HG02588 (cell line): ENCODE measurements at regions not wholly inside any gene's neighbourhood (a gene's known extent, or its start where the extent isn't known, plus 50 kb on each side); places are given as distances from the start of the nearest gene placed in this dataset.

Experiments
- ATAC-seq: cut with Tn5 transposase; IDR thresholded peaks from one replicate; pipeline ENCODE4 v1.9.1; 2021; ENCODE audit warnings: mild to moderate bottlenecking, moderate library complexity; ENCODE audit not compliant: unreplicated experiment

DNA sequence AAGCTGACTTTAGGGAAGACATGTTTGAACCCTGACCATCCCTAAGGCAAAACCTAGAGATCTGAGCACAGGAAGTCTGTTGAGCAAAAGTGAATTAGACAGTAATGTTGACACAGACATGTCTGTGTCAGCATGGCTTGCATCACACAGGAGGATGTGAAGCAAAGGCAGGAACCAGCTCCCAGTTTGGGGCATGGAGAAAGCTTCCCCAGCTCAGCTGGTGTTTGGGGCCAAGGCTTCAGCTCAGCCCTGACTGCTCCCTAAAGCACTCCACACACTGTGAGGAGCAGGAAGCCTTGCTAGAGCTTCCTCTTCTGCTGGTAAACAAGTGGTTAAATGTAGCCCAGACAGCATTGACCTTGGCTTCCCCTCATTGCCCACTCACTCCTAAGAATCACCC is 153.8 kb upstream of the UBL3 start:
- ATAC-seq = no peak

- no peak for ATAC-seq
These were observed 152.2 kb upstream of the UBL3 start for GRCh38 chr13:30002577-30002976.

DNA sequence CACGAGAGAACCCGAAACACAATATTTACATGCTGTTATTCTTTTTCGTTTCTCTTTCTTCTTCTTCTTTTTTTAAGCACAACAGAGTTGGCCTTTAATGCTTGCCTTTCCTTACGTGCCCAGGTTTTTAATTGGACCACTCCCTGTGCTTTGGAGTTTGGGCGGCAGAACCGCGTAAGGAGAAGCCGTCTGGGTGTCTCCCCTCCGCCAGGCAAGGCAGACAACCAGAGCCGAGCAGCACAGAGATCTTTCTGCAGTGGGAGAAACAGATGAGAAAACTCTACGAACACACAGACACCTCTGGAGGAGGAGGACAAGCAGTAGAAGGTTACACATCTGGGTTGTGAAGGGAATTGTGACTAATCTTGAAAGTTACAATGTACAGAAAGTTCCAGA is 150.0 kb upstream of the UBL3 start:
- no peak for ATAC-seq

DNA sequence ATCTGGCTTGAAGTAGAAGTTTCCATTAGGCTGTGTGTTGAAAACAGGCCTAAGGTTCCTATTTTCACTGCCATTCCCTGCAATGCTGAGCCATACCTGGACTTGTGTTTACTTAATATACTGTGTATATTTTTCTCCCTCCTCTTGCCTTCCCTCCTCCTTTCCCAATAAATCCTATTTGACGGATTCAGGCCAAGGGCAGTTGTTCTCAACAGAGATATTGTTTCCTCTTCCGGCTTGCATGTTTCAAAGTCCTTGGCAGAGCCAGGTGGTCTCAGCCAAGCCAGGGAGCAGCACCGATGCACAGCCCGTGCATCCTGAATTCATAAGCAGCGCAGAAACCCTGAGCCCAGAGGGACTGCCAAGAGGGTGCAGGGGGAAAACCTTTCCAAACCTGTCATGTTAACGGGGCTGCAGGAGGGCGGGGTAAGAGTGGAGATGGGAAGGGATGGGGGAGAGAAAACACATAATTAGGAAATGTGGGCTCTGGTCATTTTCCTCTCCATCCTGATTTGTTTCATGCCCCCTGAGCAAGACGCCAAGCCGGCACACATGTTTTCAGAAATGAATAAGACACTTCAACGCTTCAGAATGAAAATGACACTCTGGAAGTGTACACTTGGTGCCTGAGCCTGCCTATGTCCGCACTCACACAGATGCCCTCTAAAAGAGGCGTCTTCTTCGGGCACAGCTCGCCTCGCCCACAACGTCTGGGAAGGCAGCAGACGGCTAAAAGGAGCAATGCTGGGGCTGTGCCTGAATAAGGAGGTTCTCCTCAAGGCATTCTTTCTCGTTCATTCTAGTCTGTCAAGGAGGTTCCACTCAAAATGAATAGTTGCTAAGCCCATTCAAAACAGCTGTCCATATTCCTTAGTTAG is 149.3 kb upstream of the UBL3 start:
- no peak for ATAC-seq

- ATAC-seq = no peak
These were observed 145.9 kb upstream of the UBL3 start for GRCh38 chr13:29996316-29996715.

DNA sequence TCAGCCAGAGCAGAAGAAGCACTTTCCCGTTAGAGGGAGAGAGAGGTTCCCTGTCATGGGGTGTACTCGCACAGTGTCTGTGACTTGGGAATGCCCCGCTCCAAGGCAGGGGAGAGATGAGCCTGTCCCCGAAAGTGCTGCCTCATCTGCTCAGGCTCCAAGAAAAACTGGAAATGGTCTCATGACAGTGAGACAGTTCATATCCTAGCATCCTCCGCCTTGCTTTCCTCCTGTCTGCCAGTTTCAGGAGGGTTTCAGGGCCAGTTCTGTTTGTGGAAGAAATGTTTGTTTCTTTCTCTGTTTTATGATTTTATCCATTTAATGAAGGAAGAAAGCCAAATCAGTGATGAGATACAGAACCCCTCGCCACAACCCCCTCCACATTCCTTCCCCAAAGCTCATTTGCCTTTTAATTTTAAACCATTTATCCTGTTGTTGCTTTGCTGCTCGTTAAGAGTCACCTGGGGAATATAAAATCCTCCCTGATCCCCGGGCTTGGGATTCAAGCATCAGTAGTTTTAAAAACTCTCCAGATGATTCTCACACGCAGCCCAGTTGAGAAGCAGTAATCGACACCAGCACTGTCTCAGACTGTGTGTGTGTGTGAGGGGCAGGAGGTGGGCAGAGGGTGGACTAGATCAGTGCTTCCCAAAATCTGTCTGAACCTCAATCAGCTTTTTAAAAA is 144.6 kb upstream of the UBL3 start:
- no peak for ATAC-seq

- ATAC-seq = no peak
These were observed 143.5 kb upstream of the UBL3 start for GRCh38 chr13:29993716-29994488.

DNA sequence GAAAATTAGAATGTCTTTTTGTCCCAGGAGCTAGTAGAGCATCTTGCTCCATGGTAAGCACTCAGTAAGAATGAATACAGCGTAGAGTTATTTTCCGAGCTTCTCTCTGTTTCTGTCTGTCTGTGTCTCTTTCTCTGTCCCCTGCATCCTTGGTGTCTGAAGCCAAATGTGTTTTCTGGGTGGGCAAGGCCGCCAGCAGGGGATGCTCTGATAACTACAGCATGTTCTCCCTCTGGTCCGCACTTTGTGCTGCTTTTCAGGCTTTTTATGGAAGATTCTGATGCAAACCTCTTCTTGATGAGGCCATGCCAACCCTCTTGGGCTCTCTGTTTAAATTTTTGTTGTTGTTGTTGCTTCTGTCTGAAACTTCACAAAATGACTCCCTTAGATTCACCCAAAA is 142.8 kb upstream of the UBL3 start:
- no peak for ATAC-seq

- ATAC-seq = no peak
These were observed 140.9 kb upstream of the UBL3 start for GRCh38 chr13:29991343-29991742.

DNA sequence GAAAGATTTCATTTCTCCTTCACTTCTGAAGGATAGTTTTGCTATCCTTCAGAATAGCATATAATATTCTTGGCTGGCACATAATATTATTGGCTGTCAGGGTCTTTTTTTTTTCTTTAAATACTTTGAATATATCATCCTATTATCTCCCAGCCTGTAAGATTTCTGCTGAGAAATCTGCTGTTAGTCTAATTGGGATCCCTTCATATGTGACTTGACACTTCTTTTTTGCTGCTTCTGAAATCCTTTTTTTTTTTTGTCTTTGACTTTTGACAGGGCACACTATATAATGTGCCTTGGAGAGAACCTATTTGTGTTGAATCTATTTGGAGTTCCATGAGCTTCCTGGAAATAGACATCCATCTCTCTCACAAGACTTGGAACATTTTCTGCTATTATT is 136.9 kb upstream of the UBL3 start:
- ATAC-seq = no peak

DNA sequence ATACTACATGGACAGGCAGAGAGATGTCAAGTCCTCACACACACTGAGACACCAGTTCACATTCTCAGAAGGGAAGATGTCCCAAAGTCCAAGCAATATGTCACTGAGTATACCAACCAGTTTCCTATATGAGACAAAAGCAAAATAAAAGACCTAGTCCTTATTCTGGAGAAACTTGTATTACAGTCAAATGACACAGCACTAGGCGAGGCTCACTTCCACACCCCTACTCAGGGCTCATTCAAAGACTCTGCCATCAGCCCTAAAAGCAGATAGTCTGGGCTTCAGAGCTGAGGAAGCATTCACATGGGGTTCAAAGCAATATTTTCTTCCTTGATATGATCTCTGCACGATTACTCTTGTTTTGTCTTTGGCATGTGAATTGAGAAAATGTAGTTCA is 129.9 kb upstream of the UBL3 start:
- ATAC-seq = no peak

GRCh38 chr13:29978211-29978610 is 127.8 kb upstream of the UBL3 start:
- no peak for ATAC-seq

DNA sequence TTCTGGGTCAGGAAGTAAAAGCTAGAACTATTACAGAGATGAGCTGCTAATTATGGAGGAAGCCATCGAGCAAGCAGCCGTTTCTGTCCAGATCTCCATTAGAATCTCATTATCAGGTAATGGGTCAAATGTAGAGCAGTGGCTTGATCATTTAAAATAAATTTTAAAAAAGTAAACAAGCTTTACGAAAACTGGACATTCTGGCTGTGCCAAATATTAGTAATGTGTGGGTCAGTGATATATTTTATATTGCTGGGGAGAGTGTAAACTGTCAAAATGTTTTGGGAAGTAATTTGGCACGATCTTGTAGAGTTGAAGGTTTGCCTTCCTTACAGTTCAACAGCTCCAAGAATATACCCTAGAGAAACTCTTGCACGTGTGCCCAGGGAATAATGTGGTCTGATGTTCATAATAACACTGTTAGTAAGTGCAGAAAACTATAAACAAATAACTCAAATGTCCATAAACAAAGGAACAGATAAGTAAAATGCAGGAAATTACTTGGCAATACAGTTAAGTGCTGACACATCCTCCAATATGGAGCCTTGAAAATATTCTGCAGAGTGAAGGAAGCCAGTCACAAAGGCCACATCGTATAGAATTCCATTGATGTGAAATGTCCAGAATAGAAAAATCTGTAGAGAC is 127.2 kb upstream of the UBL3 start:
- ATAC-seq = no peak

DNA sequence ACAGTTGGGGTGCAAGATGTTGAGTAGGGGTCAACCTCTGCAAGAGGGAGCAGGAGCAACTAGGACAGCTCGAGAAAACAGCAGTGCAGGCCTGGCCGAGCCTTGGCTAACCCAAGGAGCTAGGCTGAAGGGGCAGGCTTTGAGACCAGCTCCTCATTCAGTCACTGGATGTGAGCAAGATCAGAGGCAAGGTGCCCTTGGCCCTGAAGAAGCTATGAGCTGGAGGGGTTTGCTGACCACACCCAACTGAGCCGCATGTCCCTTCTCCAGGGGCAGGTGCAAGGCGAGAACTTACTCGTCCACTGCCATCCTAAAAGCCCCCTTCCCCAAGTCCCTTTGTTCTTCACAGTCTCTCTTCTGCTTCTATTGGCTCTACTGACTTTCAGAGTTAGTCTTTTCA is 126.1 kb upstream of the UBL3 start:
- no peak for ATAC-seq

DNA sequence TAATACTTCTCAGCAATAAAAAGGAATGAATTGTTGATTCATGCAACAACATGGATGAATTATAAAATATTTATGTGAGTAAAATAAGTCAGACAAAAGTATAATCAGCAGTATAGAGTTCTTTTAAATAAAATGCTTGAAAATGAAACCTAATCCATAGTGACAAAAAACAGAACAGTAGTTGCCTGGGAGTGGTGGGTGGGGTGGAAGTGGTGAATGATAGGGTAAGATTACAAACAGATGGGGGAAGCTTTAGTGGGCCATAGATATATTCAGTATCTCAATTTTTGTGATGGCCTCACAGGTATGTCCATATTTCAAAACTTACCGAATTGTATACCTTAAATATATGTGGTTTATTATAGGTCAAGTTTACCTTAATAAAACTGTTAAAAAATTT is 124.9 kb upstream of the UBL3 start:
- ATAC-seq = no peak

DNA sequence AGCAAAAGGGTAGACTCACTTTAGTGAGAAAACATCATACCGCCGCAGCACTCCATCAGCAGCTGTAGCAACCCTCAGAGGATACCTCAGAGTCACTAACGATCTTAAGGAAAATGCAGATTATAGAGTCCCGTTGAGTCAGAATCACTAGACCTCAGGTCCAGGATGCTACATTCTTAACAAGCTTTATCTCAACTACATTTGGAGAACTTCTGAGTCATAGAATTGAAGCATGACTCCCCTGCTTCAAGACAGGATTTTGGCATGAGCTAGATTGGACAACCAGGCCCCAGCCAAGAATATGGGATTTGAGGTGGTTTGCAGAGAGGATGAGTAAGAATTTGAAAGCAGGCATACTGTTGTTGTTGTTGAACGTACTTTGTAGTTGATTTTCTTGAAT is 118.9 kb upstream of the UBL3 start:
- ATAC-seq = no peak

DNA sequence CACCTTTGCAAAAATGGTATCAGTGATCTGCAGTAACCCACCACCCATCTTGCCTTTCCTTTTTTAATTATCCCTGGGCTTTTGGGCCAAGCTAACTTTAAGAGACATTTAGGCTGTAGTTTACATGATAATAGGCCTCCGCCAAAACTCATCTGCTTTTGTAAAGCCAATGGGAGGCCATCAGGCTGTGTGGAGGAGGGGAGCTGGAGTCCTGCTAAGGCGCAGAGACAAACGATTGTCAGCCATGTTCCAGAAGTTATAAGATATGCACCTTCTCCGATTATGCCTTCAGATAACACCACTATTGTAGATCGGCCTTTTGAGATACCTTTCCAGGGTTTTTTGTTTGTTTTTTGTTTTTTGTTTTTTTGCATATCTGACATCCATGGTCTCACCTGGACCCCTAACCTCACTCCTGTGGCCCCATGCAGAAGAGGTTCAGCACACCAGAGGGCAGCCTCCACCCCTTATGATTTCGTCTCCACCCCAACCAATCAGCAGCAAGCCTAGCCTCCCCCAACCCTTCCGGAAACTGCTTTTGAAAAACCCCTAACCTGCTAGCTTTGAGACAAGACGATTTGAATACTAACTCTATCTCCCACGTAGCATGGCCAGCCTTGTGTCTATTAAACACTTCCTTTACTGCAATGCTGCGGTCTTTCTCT is 113.9 kb upstream of the UBL3 start:
- ATAC-seq = no peak

DNA sequence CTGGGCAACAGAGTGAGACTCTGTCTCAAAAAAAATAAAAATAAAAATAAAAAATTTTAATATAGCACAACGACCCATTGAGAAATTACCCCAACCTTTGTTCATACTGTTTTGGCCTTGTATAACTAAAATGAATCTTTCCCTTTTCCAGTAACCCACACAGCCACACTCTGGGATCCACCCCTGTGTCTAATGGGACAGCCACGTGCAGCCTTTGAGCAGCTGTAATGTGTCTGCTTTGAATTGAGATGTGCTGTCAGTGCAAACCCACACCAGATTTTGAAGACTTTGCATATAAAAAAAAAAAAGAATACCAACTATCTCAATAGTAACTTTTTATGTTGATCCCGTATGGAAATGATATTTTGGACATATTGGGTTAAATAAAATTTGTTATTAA is 112.7 kb upstream of the UBL3 start:
- no peak for ATAC-seq

DNA sequence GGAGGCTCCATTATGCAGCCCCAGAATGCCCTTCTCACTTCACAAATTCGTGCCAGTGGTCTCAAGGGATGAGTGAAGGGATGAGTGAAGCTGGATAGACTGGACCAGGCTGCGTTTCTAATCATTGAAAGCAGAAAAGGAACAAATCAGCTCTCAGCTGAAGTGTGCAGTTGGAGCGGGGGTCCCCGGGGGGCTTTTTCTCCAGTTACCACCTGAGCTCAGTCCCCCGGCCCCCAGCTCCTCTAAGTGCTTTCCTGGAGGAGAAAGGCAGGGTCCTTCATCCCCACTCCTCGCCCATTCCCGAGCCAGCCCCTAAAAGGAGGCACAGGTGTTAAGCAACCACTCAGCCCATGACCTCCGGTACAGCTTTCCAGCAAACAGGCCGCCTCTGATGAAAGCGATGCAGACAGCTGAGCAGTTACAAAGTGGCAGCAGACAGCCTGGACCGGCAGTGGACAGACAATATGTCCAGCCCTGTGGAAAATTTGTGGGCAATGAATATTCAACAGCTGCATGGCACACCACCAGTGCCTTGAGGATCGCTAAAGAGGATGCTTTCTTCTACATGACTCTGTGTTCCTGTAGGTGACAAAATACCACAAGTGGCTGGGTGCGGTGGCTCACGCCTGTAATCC is 110.7 kb upstream of the UBL3 start:
- ATAC-seq = no peak

GRCh38 chr13:29959603-29960002 is 109.2 kb upstream of the UBL3 start:
- no peak for ATAC-seq
